Cardiac muscle cell (in vitro differentiated cells and primary cell): ENCODE measurements at regions not wholly inside any gene's neighbourhood (a gene's known extent, or its start where the extent isn't known, plus 50 kb on each side); places are given as distances from the start of the nearest gene placed in this dataset.
A peak's percentile ranks its signal among the peaks of the same experiment; 100 is the strongest.

ENCODE experiments used
- DNase-seq, 2 donors: peaks; one replicate each; pipeline versions ENCODE4 v3.0.0 to v3.0.0-alpha.2; 2010 to 2017; ENCODE audit warnings: low read depth in 1 of 2, low spot score in 1 of 2
- H3K27ac ChIP-seq: fragments of 200-600 bp; sonication (generic); 2 replicates; pipeline ENCODE4 v1.5.1; 2016
- H3K27me3 ChIP-seq: fragments of 200-600 bp; sonication (generic); 2 replicates; pipeline ENCODE4 v1.6.0; 2016; ENCODE audit warnings: control low read depth
- H3K36me3 ChIP-seq: fragments of 200-600 bp; sonication (generic); 2 replicates; pipeline ENCODE4 v1.5.1; 2016; ENCODE audit warnings: control low read depth
- H3K4me1 ChIP-seq: fragments of 200-600 bp; sonication (generic); 2 replicates; pipeline ENCODE4 v1.8.1; 2017; ENCODE audit warnings: low read depth, mild to moderate bottlenecking, mixed run types
- H3K4me3 ChIP-seq: fragments of 200-600 bp; sonication (generic); 2 replicates; pipeline ENCODE4 v1.5.1; 2016; ENCODE audit warnings: mild to moderate bottlenecking
- H3K9me3 ChIP-seq: fragments of 200-600 bp; sonication (generic); 2 replicates; pipeline ENCODE4 v1.5.1; 2017; ENCODE audit warnings: low read depth, mild to moderate bottlenecking, control low read depth
- CTCF ChIP-seq: IDR thresholded peaks from 2 replicates; pipeline ENCODE4 v1.5.1; 2012; ENCODE audit warnings: low read depth, mild to moderate bottlenecking, low read length

DNA sequence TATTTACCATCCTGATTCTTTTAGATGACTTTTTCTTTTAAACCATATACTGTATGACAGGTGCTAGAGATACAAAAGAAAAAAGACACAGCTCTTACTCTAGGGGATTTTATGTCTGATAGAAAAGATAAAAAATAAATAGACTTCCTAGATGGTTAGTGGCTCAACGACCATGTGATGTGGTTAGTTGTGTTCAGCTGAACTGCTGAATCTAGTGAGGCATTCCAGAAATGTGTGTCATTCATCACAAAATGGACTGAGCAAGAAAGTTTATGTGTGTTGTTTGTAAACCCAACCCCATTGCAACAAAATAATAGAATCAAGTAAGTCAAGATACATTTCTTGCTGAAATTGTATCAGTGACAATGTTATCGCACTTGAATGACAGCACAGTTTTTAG lies 205.8 kb upstream of the LYPLAL1 start:
- no peak for TF ChIP-seq CTCF
- Histone ChIP-seq H3K36me3 (no peaks in the 10 kb centered on the region), H3K27ac (no peak overlapping the region), H3K4me3 (no peak overlapping the region), H3K27me3 (no peaks in the 10 kb centered on the region), H3K4me1 (peaks cover 10% of the 10 kb centered on the region), H3K9me3 (no peaks in the 10 kb centered on the region)
- peak in 1 of 2 donors; percentile 24 for DNase-seq

DNA sequence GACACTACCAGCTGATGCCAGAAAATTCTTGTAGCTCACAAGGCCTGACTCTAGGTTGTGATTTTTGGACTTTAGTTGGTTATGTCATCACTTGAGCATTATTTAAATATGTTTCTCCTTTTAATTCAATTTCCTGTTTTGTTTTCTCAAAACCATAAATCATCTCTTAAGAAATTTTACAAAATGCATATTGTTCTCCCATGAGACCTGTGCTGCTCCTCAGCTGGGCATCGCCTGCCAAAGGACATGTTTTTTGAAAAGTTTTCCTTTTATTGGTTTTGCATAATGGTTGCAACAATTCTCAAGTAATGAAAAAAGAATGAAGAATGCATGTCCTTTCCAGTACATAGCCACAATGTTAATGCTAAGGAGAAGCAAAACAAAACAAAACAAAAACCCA lies 204.7 kb upstream of the LYPLAL1 start:
- Histone ChIP-seq H3K9me3 (no peaks in the 10 kb centered on the region), H3K27me3 (no peaks in the 10 kb centered on the region), H3K4me1 (peaks cover 10% of the 10 kb centered on the region), H3K4me3 (no peak overlapping the region), H3K27ac (no peak overlapping the region), H3K36me3 (no peaks in the 10 kb centered on the region)
- DNase-seq: no peak
- TF ChIP-seq CTCF: no peak

DNA sequence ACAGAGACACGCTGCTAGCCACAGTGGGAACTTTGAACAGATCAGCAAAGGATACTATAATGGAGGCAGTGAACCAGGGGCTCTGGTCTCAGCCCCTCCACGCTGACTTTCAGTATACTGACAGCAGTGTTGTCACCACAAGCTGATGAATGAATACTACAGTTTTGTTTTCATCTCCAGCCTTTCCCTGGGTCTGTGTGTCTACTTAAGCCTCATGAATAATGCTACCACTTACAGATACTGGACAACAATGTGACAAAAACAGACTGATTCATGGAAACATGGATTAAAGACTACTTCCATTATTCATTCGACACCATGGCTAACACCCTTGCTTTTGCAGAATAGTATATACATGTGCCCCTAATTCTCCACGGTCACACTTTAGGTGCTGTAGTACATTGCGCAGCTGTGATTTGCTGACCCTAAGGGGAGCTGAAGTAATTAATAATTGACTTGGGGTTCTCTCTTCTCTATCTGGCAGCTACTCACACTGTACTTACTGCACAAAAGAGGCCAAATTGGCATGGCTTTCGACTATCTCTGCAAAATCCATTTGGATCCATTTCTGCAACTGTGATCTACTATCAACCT lies 203.2 kb upstream of the LYPLAL1 start:
- Histone ChIP-seq H3K9me3 (no peaks in the 10 kb centered on the region), H3K36me3 (no peaks in the 10 kb centered on the region), H3K4me1 (peaks cover 3% of the 10 kb centered on the region), H3K27me3 (no peaks in the 10 kb centered on the region), H3K27ac (no peak overlapping the region), H3K4me3 (no peak overlapping the region)
- no peak for TF ChIP-seq CTCF
- no peak for DNase-seq

GRCh38 chr1:218971156-218971555 lies 202.5 kb upstream of the LYPLAL1 start:
- Histone ChIP-seq H3K27ac (no peak overlapping the region), H3K36me3 (no peaks in the 10 kb centered on the region), H3K27me3 (no peaks in the 10 kb centered on the region), H3K4me1 (no peaks in the 10 kb centered on the region), H3K9me3 (no peaks in the 10 kb centered on the region), H3K4me3 (no peak overlapping the region)
- DNase-seq: peak in 1 of 2 donors; percentile 70
- TF ChIP-seq CTCF: no peak

- no peak overlapping the region for H3K27ac ChIP-seq
- H3K9me3 ChIP-seq: no peaks in the 10 kb centered on the region
- H3K4me1 ChIP-seq: no peaks in the 10 kb centered on the region
- TF ChIP-seq CTCF: no peak
- no peak overlapping the region for H3K4me3 ChIP-seq
- H3K36me3 ChIP-seq: no peaks in the 10 kb centered on the region
- no peak for DNase-seq
- no peaks in the 10 kb centered on the region for H3K27me3 ChIP-seq
Observed at GRCh38 chr1:218980881-218981280, 192.8 kb upstream of the LYPLAL1 start.

- H3K27me3 ChIP-seq: no peaks in the 10 kb centered on the region
- no peak for TF ChIP-seq CTCF
- H3K9me3 ChIP-seq: no peaks in the 10 kb centered on the region
- H3K4me1 ChIP-seq: no peaks in the 10 kb centered on the region
- H3K4me3 ChIP-seq: no peak overlapping the region
- no peaks in the 10 kb centered on the region for H3K36me3 ChIP-seq
- no peak overlapping the region for H3K27ac ChIP-seq
- no peak for DNase-seq
Observed at GRCh38 chr1:218982482-218982881, 191.2 kb upstream of the LYPLAL1 start.
